Glutamatergic neuron (in vitro differentiated cells): ENCODE measurements at regions not wholly inside any gene's neighbourhood (a gene's known extent, or its start where the extent isn't known, plus 50 kb on each side); places are given as distances from the start of the nearest gene placed in this dataset.

Source experiments
- DNase-seq: peaks from one replicate; pipeline ENCODE4 v3.0.0; 2022
- H3K27ac Mint-ChIP-seq: one replicate; pipeline ENCODE4 v1.8.0; 2020; ENCODE audit warnings: mild to moderate bottlenecking, mixed read lengths, inconsistent platforms; ENCODE audit not compliant: unreplicated experiment
- H3K27me3 Mint-ChIP-seq: one replicate; pipeline ENCODE4 v1.8.0; 2020; ENCODE audit warnings: mild to moderate bottlenecking, moderate library complexity, mixed read lengths, inconsistent platforms; ENCODE audit not compliant: unreplicated experiment
- H3K36me3 Mint-ChIP-seq: one replicate; pipeline ENCODE4 v1.8.0; 2020; ENCODE audit warnings: mild to moderate bottlenecking, mixed read lengths, inconsistent platforms; ENCODE audit not compliant: unreplicated experiment
- H3K4me1 Mint-ChIP-seq: one replicate; pipeline ENCODE4 v1.8.0; 2020; ENCODE audit warnings: mild to moderate bottlenecking, low read depth, mixed read lengths, inconsistent platforms; ENCODE audit not compliant: unreplicated experiment
- H3K4me3 Mint-ChIP-seq: one replicate; pipeline ENCODE4 v1.8.0; 2020; ENCODE audit warnings: mild to moderate bottlenecking, mixed read lengths, inconsistent platforms; ENCODE audit not compliant: unreplicated experiment
- H3K9me3 Mint-ChIP-seq: one replicate; pipeline ENCODE4 v1.8.0; 2020; ENCODE audit warnings: mild to moderate bottlenecking, moderate library complexity, mixed read lengths, inconsistent platforms; ENCODE audit not compliant: unreplicated experiment
- TF ChIP-seq, protein P1 (sequence below): fragments of 200-600 bp; sonication (generic); IDR thresholded peaks from one replicate; pipeline ENCODE4 v1.5.0; 2021; ENCODE audit not compliant: partially characterized antibody, unreplicated experiment

DNA sequence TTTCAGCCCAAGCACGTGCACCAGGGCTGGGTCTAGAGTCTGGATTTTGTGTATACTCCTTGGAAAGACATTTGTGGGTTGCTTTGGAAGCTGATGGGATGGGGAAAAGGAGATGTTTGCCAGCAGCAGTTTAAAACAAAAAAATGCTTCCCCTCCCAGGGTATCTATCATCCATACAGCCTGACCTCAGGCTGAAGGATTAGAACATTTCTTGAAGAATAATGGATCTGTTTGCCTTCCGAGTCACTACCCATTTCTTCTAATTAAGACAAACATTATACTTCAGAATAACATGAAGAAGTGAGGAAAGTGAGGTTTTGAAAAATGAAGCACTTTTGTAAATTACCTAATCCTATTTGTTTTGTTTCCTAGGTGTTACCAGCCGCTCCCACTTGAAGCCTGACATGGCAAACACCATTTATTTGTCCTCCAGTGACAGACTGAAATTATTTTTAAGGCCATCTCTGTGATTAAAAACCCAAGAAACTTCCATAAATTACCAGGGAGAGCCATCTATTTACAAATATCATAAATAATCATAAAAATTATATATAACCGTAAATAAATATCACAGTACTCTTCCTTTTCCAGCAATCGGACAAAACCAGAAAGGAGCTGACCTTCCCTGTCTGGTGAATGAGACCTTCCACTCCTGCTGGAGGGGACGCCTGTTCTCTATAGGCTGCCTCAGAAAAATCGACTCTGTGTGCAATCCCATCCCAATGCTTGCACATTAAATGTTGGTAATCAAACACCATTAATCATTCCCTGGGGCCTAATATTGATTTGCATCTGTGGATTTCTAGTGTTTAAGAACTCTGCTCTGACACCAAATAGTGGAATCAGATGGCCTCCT is 106.8 kb downstream of the C1D start:
- Mint-ChIP-seq H3K4me1 (no peaks in the 10 kb centered on the region), H3K36me3 (no peaks in the 10 kb centered on the region), H3K4me3 (no peak overlapping the region), H3K9me3 (no peaks in the 10 kb centered on the region), H3K27me3 (no peaks in the 10 kb centered on the region), H3K27ac (no peak overlapping the region)
- DNase-seq, result no peak
- TF ChIP-seq, protein P1, sequence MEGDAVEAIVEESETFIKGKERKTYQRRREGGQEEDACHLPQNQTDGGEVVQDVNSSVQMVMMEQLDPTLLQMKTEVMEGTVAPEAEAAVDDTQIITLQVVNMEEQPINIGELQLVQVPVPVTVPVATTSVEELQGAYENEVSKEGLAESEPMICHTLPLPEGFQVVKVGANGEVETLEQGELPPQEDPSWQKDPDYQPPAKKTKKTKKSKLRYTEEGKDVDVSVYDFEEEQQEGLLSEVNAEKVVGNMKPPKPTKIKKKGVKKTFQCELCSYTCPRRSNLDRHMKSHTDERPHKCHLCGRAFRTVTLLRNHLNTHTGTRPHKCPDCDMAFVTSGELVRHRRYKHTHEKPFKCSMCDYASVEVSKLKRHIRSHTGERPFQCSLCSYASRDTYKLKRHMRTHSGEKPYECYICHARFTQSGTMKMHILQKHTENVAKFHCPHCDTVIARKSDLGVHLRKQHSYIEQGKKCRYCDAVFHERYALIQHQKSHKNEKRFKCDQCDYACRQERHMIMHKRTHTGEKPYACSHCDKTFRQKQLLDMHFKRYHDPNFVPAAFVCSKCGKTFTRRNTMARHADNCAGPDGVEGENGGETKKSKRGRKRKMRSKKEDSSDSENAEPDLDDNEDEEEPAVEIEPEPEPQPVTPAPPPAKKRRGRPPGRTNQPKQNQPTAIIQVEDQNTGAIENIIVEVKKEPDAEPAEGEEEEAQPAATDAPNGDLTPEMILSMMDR, result no peak

DNA sequence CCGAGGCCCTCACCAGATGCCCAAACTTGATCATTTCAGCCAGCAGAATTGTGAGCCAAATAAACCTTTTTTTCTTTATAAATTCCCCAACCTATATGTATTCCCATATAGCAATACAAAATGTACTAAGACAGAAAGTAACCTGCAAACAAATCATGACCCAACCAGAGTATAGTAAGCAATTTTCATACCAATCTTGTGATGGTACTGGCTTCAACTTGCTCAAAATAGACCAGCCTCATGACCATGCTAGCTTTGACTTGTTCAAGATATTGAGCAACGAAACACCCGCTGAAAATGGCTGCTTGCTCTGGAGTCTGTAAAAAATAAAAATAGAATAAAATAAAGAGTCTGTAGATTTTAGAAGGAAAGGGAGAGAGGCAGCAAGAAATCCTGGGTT is 97.6 kb downstream of the C1D start:
- Mint-ChIP-seq H3K36me3 (no peaks in the 10 kb centered on the region), H3K4me1 (no peaks in the 10 kb centered on the region), H3K9me3 (no peaks in the 10 kb centered on the region), H3K4me3 (no peak overlapping the region), H3K27ac (no peak overlapping the region), H3K27me3 (peaks cover 1% of the 10 kb centered on the region)
- DNase-seq, result no peak
- TF ChIP-seq, protein P1, result no peak

DNA sequence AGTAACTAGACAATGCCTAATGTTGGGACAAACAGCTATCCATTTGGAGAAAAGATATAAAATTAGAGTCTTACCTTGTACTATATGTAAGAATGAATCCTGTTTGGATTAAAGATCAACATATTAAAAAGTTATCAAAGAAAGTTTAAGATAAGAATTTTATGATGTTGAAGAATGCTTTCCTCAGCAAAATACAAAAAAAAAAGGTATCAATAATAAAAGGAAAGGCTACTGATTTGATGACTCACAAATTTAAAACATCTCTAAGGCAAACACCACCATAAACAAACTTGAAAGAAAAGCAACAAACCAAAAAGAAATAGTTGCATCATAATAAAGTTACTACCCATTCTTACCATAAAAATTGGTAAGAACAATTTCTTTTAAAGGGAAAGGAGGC is 92.7 kb downstream of the C1D start:
- Mint-ChIP-seq H3K27ac (no peak overlapping the region), H3K4me3 (no peak overlapping the region), H3K9me3 (no peaks in the 10 kb centered on the region), H3K36me3 (no peaks in the 10 kb centered on the region), H3K4me1 (no peaks in the 10 kb centered on the region), H3K27me3 (no peaks in the 10 kb centered on the region)
- TF ChIP-seq, protein P1, result no peak
- no peak for DNase-seq

DNA sequence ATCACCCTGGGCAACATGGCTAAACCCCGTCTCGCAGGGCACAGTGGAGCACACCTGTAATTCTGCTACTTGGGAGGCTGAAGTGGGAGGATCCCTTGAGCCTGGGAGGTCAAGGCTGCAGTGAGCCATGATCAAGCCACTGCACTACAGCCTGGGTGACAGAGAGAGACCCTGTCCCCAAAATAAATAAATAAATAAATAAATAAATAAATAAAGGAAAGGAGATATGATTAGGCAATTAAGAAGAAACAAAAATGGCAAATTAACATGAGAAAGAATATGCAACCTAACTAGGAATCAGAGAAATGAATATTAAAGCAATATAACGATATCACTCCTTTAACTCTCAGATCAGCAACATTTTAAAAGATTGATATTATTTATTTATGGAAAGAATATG is 92.3 kb downstream of the C1D start:
- TF ChIP-seq, protein P1, result no peak
- Mint-ChIP-seq H3K27ac (no peak overlapping the region), H3K27me3 (no peaks in the 10 kb centered on the region), H3K36me3 (no peaks in the 10 kb centered on the region), H3K4me1 (no peaks in the 10 kb centered on the region), H3K9me3 (no peaks in the 10 kb centered on the region), H3K4me3 (no peak overlapping the region)
- no peak for DNase-seq
